ENCODE measurements at regions not wholly inside any gene's neighbourhood (a gene's known extent, or its start where the extent isn't known, plus 50 kb on each side); places are given as distances from the start of the nearest gene placed in this dataset.

DNA sequence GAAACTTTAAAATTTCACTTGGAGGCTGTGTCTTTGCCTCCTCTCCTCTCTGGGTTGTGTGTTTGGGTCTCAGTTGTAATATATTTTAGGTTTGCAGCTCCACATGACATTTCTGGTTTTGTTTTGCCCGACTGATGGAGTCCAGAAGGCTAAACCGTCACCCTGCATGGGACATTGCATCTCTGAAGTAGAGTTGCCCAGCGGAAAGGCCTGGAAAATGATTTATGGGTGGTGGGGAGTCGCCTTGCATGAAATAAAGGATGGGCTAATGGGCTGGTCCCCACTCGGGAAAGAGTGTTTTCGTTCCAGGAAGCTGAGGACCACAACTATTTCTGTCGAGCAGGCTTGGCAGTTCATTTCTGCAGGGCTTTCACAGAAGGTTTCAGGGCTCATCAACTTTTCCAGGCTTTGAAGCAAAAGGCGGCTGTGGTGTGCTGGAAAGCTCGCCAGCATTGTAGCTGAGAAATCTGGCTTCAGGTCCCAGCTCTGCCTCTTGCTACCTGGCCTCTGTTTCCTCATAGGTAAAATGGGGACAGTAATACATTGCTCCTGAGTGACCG is 74.8 kb upstream of the GSC start:
- DNase-seq (ENCODE audit: low read depth, low spot score) (no peak), FAIRE-seq (no peak)
- H3K4me3 ChIP-seq (ENCODE audit: control insufficient read depth in 2 of 3, extremely low read depth in 1 of 3, insufficient read depth in 2 of 3, low read depth in 1 of 3, low read length in 3 of 3) = no peak overlapping the region
- H3K36me3 ChIP-seq (ENCODE audit: control insufficient read depth in 2 of 2, extremely low read depth in 1 of 2, insufficient read depth in 2 of 2, low read length in 2 of 2) = no peaks in the 10 kb centered on the region
- no peak overlapping the region for H3K27ac ChIP-seq (ENCODE audit: control insufficient read depth, insufficient read depth, low read length)
- no peaks in the 10 kb centered on the region for H3K9me3 ChIP-seq (ENCODE audit: control insufficient read depth, low read depth, low read length)
- TF ChIP-seq CTCF (optimal IDR thresholded peaks at IDR 0.05 in 1 of 3, IDR thresholded peaks at IDR 0.05 in 1 of 3, conservative IDR thresholded peaks at IDR 0.05 in 1 of 3; ENCODE audit: extremely low read depth in 1 of 3, insufficient read depth in 2 of 3, low read length in 3 of 3) = no peak
- no peak for TF ChIP-seq EZH2 (IDR thresholded peaks at IDR 0.05; ENCODE audit: low read length)
- H3K4me1 ChIP-seq (ENCODE audit: control insufficient read depth, extremely low read depth, insufficient read depth, low read length) = no peaks in the 10 kb centered on the region
- H3K4me2 ChIP-seq (ENCODE audit: control insufficient read depth, extremely low read depth, insufficient read depth, low read depth, low read length) = no peak overlapping the region
- H3K9me1 ChIP-seq (ENCODE audit: control insufficient read depth, extremely low read depth, insufficient read depth, low read length) = no peaks in the 10 kb centered on the region
- no peaks in the 10 kb centered on the region for H3K27me3 ChIP-seq (ENCODE audit: control insufficient read depth, extremely low read depth, insufficient read depth, low read length)
- dilution Hi-C loops (cut with MboI; ENCODE audit: extremely low pct_ligation_motif_present, low sequenced_read_pairs) = no loop called here
- H3K9ac ChIP-seq (ENCODE audit: control insufficient read depth, extremely low read depth, insufficient read depth, low read length) = no peak overlapping the region
- no peak overlapping the region for H2AFZ ChIP-seq (ENCODE audit: control insufficient read depth, low read length)
- no peaks in the 10 kb centered on the region for H3K79me2 ChIP-seq (ENCODE audit: control insufficient read depth, insufficient read depth, low read length)
- no peaks in the 10 kb centered on the region for H4K20me1 ChIP-seq (ENCODE audit: control insufficient read depth, extremely low read depth, insufficient read depth, low read length)

GRCh38 chr14:94840467-94840866 is 70.6 kb upstream of the GSC start:
- no peak for TF ChIP-seq EZH2 (IDR thresholded peaks at IDR 0.05; ENCODE audit: low read length)
- TF ChIP-seq CTCF (optimal IDR thresholded peaks at IDR 0.05 in 1 of 3, IDR thresholded peaks at IDR 0.05 in 1 of 3, conservative IDR thresholded peaks at IDR 0.05 in 1 of 3; ENCODE audit: extremely low read depth in 1 of 3, insufficient read depth in 2 of 3, low read length in 3 of 3) = no peak
- dilution Hi-C loops (cut with MboI; ENCODE audit: extremely low pct_ligation_motif_present, low sequenced_read_pairs) = no loop called here
- Histone ChIP-seq H3K9ac (ENCODE audit: control insufficient read depth, extremely low read depth, insufficient read depth, low read length) (no peak overlapping the region), H4K20me1 (ENCODE audit: control insufficient read depth, extremely low read depth, insufficient read depth, low read length) (no peaks in the 10 kb centered on the region), H2AFZ (ENCODE audit: control insufficient read depth, low read length) (no peak overlapping the region), H3K4me3 (ENCODE audit: control insufficient read depth in 2 of 3, extremely low read depth in 1 of 3, insufficient read depth in 2 of 3, low read depth in 1 of 3, low read length in 3 of 3) (no peak overlapping the region), H3K27me3 (ENCODE audit: control insufficient read depth, extremely low read depth, insufficient read depth, low read length) (no peaks in the 10 kb centered on the region), H3K79me2 (ENCODE audit: control insufficient read depth, insufficient read depth, low read length) (no peaks in the 10 kb centered on the region), H3K9me1 (ENCODE audit: control insufficient read depth, extremely low read depth, insufficient read depth, low read length) (no peaks in the 10 kb centered on the region), H3K4me2 (ENCODE audit: control insufficient read depth, extremely low read depth, insufficient read depth, low read depth, low read length) (no peak overlapping the region), H3K9me3 (ENCODE audit: control insufficient read depth, low read depth, low read length) (no peaks in the 10 kb centered on the region), H3K27ac (ENCODE audit: control insufficient read depth, insufficient read depth, low read length) (no peak overlapping the region), H3K36me3 (ENCODE audit: control insufficient read depth in 2 of 2, extremely low read depth in 1 of 2, insufficient read depth in 2 of 2, low read length in 2 of 2) (no peaks in the 10 kb centered on the region), H3K4me1 (ENCODE audit: control insufficient read depth, extremely low read depth, insufficient read depth, low read length) (no peaks in the 10 kb centered on the region)
- FAIRE-seq (no peak), DNase-seq (ENCODE audit: low read depth, low spot score) (no peak)

Measured in keratinocyte (primary cell).